NT2/D1 (cell line): ENCODE measurements at regions not wholly inside any gene's neighbourhood (a gene's known extent, or its start where the extent isn't known, plus 50 kb on each side); places are given as distances from the start of the nearest gene placed in this dataset.
"Not testable (repeated sequence)": the region's sequence is repeated elsewhere in the genome, so short reads cannot be mapped to it uniquely, and the experiment has no call there.

Source experiments
- SUZ12 ChIP-seq: IDR thresholded peaks from 2 replicates; pipeline ENCODE4 v1.6.1; 2011; ENCODE audit not compliant: insufficient read length, insufficient read depth; ENCODE audit errors: extremely low read depth
- YY1 ChIP-seq: IDR thresholded peaks from 2 replicates; pipeline ENCODE4 v1.6.1; 2011; ENCODE audit not compliant: insufficient read length, insufficient read depth
- ZNF274 ChIP-seq: IDR thresholded peaks from 2 replicates; pipeline ENCODE4 v1.6.1; 2011; ENCODE audit warnings: mild to moderate bottlenecking, low read depth, low read length

GRCh38 chrX:79964173-79964572, 50.4 kb upstream of the TBX22 start:
- not testable (repeated sequence) for TF ChIP-seq ZNF274, YY1, SUZ12
